UCSD-AML1 (cell line): ENCODE measurements at regions not wholly inside any gene's neighbourhood (a gene's known extent, or its start where the extent isn't known, plus 50 kb on each side); places are given as distances from the start of the nearest gene placed in this dataset.
A peak's percentile ranks its signal among the peaks of the same experiment; 100 is the strongest.

ENCODE experiments used
- DNase-seq: peaks from one replicate; lab custom pipeline; 2025; ENCODE audit not compliant: unreplicated experiment; lab: John Stamatoyannopoulos, UW

DNA sequence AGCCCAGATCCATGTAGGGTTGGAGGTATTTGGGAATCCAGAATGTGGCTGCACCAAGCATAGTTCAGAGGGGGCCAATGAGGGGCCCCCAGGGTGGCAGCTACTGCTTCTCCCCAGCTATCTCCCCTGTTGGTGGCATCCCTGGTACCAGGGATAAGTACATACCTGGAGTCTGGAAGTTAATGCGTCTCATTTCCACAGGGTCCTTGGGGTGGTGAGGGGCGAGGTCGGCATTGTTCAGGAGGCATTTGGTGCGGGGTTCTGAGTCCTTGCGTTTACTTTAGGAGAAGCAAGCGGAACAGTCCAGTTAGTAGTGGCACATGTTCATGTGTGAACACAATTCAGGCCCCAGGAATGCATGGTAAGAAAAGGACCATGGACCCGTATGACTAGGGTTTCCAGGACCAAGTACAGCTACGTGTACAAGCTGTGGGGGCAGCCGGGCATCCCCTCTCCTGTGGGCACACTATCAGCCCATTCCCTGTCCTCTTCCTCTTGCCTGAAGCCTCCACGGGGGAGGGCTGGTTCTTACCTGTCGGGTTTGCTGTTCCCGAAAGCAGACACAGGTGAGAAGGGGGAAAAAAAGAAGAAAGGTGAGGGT lies 122.3 kb downstream of the PTPRS start:
- no peak for DNase-seq

DNA sequence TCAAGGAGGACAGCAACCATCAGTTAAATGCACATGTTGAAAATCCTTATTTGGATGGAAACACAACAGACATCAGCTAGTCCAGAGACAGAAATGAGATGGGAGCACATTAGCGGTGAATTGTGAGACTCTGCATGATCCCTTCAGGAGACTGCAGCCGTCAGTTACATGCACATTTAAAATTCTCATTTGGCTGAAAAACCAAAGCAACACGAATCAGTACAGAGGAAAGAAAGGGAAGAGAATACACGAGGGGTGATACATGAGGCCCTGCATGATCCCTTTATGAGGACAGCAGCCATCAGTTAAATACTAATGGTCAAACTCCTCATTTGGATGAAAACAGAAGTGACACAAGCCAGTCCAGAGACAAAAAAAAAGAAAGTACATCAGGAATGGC lies 123.4 kb downstream of the PTPRS start:
- DNase-seq: no peak

DNA sequence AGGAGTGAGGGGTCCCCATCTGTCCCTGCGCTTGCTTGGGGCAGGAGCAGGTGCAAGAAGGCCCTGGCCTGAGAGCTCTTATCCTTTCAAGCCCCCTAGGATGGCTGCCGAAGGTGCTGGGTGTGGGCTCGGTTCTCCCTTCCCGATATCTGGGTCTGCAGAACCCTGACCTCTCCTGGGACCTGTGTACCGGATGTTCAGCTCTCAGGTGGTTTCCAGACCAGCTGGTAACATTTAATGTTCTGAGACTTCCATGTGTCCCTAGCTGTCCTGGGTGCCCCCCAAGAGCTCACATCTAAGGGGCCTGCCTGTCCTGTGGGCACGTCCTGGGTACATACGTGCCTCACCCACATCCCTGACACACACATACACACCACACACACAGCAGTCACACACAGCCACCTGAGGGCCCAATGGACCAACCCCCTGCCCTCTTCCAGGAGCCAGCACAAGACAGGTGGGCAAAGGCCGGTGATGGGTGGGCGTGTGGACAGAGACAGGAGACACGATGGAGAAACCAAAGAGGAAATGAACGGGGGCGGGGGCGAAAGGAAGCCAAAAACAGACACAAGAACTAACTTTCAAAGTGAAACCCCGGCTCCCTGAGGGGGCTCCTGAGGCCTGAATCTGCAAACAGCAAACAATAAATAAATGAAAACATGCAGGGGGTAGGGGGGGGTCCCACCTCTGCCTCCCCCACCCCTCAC lies 124.3 kb downstream of the PTPRS start:
- DNase-seq: no peak

DNA sequence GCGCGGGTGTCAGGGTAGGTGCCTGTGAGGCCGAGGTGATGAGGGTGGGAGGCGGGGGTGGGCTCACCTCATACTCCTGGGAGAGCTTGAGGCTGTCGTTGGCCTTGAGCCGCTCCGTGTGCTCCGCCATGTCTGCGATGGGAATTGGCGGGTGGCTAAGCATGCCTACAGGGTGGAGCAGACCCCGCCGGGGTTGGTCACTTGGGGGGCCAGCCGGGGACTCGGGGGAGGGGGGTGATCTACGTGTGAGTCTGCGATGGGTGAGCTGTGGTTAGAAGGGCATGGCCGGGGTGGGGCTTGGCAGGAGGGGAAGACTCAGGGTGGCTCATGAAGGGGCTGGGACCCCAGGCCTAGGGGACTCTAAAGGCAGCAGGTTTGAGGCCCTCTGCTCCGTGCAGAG lies 125.2 kb downstream of the PTPRS start:
- DNase-seq: no peak

DNA sequence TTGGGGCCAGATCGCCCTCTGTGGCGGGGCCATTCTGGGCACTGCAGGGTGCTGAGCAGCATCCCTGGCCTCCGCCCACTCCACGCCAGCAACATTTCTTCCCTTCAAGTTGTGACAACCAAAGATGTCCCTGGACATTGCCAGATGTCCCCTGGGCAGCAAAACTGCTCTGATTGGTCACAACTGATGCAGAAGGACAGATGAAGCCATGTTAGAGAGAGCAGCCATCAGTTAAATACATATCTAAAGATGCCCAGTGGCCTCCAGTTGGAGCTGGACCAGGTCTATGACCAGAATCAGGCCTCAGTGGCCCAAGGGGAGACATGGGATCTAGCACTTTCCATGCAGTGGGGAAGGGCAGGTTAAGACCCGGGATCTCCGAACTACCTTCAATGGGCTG lies 125.7 kb downstream of the PTPRS start:
- no peak for DNase-seq

DNA sequence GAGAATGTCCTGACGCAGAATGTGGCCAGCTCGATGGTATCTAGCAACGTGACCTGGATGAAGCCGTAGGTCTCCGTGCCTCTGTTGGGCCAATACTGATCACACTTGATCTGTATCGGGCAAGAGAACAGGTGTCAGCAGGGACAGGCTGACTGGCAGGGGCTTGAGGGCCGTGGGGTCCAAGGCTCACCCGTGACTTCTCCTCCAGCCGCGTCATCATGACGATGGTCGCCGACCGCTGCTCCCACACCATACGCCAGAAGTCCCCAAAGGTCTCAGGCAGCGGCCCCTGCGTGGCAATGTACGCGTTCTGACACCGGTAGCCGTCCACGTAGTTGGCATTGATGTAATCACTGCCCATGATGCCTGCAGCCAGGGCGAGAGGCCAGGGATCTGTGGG lies 126.2 kb downstream of the PTPRS start:
- no peak for DNase-seq

DNA sequence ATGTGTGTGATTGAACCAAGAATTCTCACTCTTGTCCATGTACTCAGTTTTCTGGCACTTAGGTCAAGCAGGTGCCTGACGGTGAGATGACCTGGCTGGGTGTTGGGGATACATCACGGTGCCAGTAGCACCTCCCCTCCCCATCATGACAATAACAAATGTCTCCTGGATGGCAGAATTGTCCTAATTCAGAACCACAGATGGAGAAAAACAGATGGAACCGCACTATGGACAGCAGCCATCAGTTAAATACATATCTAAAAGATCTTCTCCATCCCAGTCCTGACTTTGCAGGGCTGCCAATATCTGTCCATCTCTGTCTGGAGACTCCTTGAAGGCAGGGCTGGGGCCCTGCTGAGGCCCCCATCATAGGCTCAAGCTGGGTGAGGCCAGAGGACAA lies 126.9 kb downstream of the PTPRS start:
- no peak for DNase-seq

DNA sequence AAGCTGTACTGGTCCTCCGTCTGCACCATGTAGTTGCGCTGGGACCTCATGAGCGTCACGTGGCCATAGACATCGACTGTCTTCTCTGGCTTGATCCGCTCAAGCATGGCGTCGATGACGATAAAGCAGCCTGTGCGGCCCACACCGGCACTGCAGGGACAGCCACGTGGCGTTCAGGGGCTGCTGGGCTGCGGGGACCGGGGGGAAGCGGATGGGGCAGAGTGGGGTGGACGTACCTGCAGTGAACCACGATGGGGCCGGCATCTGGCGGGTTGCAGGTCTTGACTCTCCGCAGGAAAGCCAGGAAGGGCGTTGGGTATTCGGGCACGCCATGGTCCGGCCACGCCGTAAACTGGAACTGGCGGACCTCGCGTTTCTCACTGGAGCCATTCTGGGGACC lies 128.5 kb downstream of the PTPRS start:
- DNase-seq: no peak

DNA sequence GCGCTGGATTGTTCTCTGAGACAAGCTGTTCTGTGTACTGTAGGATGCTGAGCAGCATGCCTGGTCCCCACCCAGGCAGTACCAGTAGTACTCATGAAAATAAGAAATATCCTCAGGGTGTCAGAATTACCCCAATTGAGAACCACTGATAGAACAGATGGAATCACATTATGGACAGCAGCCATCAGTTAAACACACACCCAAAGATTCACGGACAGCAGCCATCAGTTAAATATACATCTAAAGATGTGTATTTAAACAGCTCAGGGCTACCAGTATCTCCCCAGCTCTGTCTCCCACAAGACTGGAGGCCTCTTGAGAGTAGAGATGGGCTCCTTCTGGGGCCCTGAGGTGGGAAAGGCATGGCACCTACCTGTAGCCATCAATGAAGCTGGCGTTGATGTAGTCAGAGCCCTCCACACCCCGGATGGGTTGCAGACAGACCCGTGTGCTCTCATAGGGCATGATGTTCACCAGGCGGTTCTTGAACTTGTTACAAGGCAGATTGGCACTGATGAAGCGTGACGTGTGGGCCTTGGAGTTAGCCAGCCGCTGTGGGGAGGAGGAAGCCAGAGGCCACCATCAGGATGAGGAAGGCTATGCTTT lies 129.3 kb downstream of the PTPRS start:
- no peak for DNase-seq

DNA sequence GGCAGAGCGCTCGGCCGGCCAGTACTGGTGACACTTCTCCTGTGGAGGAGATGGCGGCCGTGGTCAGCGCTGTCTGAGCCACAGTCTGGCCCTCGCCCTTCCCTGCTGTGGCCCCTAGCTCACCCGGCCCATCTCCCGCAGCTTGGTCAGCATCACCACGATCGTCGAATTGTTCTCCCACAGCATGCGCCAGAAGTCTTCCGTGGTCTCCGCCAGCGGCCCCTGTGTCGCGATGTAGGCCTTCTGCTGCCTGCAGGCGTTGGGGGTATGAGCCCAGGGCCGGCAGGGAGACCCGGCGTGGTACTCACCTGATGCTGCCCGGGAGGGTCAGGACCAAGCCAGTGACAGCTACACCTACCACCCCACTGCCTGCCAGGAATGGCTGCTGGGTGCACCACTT lies 130.1 kb downstream of the PTPRS start:
- no peak for DNase-seq

DNA sequence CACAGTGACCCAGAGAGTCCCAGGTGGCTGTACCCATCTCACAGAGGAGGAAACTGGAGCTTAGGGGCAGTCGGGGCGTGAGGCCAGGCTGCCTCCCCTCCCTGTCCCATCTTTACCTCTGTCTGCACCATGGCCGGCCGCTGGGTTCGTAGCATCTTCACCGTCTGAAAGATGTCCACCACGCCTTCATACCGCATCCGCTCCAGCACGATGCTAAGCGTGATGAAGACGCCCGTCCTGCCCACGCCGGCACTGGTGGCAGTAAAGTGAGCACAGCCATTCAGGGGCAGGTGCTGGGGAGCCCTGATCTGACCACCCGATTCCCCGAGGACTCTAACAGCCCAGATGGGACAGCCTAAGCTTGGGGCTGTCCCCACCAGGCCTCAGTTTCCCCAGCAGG lies 132.8 kb downstream of the PTPRS start:
- no peak for DNase-seq

DNA sequence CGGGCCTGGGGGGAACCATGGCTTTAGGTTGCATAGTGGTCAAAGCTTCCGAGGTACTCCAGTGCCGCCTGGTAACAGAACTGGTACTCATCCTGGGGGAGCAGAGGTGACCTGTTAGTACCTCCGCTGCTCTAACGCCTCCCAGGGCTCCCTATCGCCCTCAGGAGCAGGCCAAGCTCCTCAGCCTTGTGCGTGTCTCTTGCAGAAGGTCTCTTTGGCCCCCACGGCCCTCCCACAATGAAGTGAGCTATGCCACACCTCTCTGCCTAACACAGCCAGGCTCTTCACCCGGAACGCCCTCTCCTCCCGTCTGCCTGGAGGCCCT lies 133.9 kb downstream of the PTPRS start:
- DNase-seq: no peak

DNA sequence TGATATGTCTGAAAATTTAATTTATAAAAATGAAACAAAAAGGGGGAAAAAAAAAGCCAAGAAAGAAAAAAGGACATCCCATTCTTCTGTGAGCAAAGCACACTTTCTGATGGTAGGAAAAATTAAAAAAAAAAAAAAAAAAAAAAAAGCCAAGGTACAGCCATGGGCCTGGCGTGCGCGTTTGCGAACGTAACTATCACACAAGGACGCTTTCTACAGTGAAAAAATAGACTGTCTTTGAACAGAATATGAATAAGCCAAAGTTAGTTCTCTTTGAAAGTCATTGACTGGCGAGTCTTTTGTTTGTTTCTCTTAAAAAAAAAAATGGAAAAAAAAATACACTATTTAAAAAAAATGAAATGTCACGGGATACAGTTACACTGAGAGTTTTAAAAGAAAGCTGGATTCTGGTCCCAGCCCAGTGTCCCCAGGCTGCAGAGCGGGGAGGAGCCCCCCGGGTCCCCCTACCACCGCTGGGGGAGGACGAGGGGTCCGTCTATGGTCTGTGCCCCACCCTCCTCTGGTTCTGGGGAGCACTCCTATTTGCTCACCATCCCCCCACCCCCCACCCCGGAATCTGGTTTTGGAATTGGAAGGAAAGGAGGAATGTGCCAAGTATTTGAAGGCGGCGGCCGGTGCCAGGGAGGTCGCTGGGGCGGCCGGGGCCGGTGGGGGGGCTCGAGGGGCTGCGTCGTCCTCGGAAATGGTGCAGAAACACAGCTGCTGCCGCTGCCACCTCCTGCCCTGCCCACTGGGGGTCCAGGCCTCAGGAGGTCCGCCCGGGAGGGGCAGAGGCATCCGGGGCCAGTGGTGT lies 134.5 kb downstream of the PTPRS start:
- no peak for DNase-seq

DNA sequence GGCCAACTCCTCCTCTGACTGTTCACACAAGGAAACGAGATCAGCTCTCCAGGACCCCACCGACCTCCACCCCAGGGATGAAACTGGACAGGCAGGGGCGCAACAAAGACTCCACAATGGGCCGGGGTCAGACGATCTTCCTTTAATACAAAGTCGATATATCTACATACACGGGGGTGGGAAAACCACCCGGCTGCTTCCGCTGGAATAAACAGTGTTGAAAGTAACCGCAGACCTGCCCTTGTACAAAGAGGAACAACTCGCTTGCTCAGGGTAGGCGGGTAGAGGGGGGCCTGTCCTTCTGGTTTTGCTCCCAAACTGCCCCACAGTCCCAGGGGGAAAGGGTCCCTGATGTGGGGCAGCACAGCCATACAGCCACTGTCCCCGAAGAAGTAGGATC lies 135.2 kb downstream of the PTPRS start:
- DNase-seq: peak; percentile 73

DNA sequence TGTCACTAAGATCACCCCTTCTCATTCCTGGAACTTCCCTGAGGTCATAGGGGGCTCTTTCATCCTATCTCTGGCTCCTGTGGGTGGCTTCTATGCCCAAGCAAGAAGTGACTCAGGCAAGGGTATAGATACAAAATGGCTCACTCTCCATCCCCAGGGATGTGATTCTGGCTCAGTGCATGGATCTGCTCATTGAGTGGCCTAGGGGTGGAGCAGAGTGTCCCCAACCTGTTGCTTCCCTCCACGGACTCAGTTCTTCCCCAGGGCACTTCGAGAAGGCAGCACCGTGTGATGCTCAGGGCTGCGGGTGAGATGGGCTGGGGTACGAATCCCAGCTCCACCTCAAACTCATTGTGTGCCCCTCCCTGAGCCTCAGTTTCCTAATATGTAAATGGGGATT lies 136.4 kb downstream of the PTPRS start:
- no peak for DNase-seq
